GM12873 (cell line): ENCODE measurements at regions not wholly inside any gene's neighbourhood (a gene's known extent, or its start where the extent isn't known, plus 50 kb on each side); places are given as distances from the start of the nearest gene placed in this dataset.

Experiments used
- TF ChIP-seq, protein P1 (sequence below): IDR thresholded peaks from 2 replicates; pipeline ENCODE4 v1.5.1; 2012; ENCODE audit warnings: low read depth, mild to moderate bottlenecking, moderate library complexity, low read length, control low read depth; ENCODE audit not compliant: insufficient read depth; ENCODE audit errors: missing control alignments

DNA sequence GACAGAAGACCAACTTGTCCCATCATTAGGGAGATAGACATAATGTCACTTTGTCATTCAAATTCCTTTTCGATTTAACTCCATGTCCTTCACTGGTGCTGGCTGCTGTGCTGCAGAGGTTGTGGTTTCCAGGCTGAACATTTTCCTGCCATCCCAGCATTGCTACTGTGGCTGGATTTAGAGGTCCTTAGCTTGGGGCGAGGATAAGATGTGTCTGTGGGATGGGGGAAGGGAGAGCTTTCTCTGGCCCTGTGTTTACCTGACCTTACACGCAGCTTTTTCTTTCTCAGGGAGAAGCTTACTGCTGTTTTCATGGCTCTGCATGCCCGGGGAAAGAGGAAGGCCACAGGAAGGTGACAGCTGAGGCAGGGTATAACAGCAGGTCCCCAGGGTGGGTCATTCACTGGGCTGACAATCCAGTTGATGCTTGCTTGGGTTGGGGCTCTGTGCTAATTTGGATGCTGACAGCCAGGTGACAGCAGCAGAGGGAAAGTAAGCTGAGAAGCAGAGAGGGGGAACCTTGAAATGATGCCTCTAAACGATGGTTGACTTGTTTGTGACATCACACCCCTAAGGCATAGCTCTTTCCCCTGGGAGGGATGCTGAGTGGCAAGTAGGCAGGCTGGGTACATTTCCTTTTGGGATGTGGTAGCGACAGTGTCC is 326.9 kb upstream of the CTNNB1 start:
- TF ChIP-seq, protein P1, sequence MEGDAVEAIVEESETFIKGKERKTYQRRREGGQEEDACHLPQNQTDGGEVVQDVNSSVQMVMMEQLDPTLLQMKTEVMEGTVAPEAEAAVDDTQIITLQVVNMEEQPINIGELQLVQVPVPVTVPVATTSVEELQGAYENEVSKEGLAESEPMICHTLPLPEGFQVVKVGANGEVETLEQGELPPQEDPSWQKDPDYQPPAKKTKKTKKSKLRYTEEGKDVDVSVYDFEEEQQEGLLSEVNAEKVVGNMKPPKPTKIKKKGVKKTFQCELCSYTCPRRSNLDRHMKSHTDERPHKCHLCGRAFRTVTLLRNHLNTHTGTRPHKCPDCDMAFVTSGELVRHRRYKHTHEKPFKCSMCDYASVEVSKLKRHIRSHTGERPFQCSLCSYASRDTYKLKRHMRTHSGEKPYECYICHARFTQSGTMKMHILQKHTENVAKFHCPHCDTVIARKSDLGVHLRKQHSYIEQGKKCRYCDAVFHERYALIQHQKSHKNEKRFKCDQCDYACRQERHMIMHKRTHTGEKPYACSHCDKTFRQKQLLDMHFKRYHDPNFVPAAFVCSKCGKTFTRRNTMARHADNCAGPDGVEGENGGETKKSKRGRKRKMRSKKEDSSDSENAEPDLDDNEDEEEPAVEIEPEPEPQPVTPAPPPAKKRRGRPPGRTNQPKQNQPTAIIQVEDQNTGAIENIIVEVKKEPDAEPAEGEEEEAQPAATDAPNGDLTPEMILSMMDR, result no peak

DNA sequence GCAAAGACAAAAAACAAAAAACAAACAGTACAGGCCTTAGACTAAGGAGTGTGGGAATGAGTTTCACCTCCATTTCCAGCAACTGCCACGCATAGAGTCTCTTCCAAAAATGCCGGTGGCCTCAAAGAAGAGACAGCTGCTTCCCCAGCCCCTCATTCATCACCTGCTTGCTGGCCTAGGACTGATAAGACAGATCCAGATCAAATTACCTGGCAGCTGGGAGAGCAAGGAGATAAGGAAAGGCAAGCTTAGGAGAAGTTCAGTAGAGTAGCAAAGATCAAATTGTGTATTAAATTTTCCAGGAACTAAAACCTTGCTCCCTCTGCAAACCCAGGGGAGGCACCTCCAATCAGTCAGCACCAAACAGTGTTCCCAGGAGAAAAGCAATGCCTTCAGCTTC is 325.8 kb upstream of the CTNNB1 start:
- TF ChIP-seq, protein P1, result no peak

DNA sequence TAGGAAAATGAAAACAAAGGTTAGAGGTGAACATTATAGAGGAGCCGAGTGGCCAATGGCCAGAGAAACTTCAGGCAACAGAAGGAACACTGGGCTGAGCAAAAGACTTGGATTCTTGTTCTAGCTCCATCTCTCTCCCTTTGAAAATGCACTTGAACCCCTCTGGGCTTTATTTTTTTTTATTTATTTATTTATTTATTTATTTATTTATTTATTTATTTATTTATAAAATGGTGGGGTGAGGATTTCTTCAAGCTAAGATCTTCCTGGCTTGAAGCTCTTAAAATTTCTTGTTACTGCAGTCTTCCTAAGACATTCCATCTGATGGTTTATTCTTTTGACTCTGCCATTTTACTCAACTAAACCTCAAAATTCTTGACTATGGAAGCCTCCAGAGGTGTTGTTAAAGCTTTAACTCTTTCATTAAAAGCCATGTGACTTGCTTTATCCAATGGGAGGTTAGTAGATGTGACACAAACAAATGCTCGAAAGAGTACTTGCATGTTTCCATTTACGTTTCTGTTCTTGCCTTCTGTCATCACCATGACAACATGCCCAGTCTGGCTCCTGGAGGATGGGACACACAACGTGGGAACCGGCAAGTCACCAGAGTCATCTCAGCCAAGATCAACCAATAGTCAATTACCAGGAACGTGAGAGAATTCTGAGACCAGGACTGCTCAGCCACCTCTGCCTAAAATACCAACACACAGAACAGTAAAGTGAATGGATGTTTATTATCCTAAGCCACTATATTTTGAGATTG is 325.2 kb upstream of the CTNNB1 start:
- TF ChIP-seq, protein P1, result no peak

DNA sequence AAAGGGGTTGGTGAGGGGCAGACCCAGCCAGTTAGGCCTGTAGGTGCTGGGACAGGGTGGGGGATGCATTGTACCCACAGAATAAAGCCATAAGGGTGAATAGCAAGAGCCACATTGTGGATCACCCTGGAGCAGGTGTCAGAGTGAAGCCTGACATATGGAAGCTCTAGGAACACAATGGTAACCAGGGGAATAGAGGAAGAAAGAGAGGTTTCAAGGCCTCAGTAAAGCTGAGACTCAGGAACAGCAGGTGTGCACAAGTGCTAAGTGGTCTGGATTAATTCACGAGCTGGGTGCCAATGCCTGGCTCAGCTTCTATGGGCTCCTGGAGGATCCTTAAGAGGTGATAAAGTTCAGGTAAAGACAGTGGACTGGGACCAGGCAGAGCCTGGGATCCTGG is 323.7 kb upstream of the CTNNB1 start:
- TF ChIP-seq, protein P1, result no peak

DNA sequence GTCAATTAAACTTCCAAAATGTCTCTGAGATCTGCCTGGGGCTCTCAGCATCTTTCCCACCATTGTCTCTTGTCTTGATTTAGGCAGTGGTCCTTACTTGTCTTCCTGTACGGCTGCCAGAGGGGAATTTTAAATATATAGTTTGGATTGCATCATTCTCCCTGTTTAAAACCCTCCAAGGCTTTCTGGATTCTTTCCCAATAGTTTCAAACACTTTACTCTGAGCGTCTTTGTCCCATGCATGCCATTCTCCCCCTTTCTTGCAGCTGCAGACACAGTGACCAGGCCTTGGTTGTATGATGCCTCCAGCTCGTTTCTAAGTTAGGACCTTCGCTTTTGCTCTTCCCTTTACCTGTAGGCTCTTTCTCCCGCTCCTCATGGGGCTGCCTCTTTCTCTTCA is 323.3 kb upstream of the CTNNB1 start:
- TF ChIP-seq, protein P1, result no peak

DNA sequence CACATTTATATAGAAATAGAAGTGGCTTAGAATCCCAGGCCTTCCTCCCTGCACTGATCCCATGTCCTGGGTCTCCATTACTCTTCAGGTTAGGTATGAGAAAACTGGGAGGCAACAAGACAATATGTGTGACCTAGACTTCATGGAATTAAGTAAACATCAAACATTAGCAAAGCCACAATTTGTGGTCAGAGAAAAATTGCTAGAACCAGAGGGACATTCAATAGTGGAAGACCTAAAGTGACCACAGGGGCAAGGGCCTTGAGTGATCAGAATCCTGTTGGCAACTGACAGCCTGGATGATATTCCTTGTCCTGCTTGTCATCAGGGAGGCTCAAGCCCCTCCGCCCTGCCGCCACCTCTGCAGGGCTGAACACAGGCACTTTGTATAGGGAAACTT is 322.8 kb upstream of the CTNNB1 start:
- TF ChIP-seq, protein P1, result no peak

DNA sequence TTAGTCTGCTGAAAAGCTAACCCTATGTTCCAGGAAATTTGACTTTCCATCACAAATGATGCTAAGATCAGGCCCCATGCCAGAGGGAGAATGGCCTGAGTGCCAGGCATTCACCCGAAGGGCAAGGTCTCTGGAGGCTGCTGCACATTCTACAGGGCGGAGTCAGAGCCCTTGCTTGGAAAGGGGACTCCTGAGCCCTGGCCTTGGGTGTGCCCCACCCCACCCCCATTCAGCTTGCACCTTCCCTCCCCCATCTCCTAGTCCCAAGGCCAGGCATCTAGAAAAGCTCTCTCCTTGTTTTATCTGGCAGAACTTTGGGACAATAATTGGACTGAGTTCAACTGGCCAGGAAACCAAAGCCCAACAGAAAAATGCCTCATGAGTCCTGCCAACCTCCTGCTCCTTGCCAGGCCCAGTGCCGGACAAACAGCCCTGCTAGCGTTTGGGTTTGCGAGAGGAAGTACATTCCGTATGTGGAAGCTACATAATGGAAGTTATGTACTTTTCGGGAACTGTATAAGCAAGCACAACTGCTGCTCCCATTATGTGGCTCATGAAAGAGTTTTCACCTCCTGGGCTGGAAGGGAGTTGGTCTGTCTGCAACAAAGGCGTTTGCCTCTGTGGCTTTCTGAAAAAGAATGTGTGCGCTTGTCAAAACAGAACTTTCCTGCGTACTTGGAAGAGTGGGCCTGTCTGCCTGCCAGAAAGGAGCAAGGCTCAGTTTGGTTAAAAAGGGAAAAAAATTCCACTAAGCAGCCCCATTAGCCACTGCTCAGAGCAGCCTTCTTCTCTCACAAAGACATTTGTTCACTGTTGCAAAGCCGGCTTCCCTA is 321.5 kb upstream of the CTNNB1 start:
- TF ChIP-seq, protein P1, result no peak
